BE2C (cell line): ENCODE measurements at regions not wholly inside any gene's neighbourhood (a gene's known extent, or its start where the extent isn't known, plus 50 kb on each side); places are given as distances from the start of the nearest gene placed in this dataset.

Source experiments
- DNase-seq: peaks from one replicate; pipeline ENCODE4 v3.0.0-alpha.2; 2020
- H3K27me3 ChIP-seq: fragments of 250-450 bp; sonication (Bioruptor Pico); 2 replicates; pipeline ENCODE4 v1.5.1; 2020; ENCODE audit warnings: mild to moderate bottlenecking
- H3K36me3 ChIP-seq: fragments of 250-450 bp; sonication (Bioruptor Pico); 2 replicates; pipeline ENCODE4 v1.5.1; 2020; ENCODE audit warnings: mild to moderate bottlenecking
- H3K4me1 ChIP-seq: fragments of 250-450 bp; sonication (Bioruptor Pico); 2 replicates; pipeline ENCODE4 v1.5.1; 2020
- H3K4me3 ChIP-seq: 2 replicates; pipeline ENCODE4 v1.5.1; 2011; ENCODE audit warnings: low read depth, low read length
- H3K9me3 ChIP-seq: fragments of 250-450 bp; sonication (Bioruptor Pico); 2 replicates; pipeline ENCODE4 v1.5.1; 2020
- TF ChIP-seq, protein P1 (sequence below): IDR thresholded peaks from 2 replicates; pipeline ENCODE4 v1.5.1; 2012; ENCODE audit warnings: mild to moderate bottlenecking, low read depth, low read length

DNA sequence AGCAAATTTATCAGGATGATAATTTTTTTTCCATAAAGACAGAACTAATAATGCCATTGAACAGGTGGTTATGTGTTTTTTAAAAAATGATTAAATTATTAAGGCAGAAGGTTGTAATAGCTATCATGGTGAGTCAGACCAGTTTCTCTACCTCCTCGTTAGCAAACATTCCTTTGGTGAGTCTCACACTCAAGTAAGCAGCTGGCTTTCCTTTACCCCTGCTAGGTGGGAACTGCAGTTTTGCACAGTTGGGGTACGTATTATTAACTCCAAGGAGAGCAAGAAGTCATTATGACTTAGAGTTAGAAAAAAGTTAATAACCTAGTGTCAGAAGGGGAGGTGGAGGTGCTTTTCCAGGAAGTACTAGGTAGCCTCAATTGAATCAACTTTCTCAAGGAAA lies 165.3 kb downstream of the SNAPC1 start:
- peaks cover 33% of the 10 kb centered on the region for H3K27me3 ChIP-seq
- TF ChIP-seq, protein P1, sequence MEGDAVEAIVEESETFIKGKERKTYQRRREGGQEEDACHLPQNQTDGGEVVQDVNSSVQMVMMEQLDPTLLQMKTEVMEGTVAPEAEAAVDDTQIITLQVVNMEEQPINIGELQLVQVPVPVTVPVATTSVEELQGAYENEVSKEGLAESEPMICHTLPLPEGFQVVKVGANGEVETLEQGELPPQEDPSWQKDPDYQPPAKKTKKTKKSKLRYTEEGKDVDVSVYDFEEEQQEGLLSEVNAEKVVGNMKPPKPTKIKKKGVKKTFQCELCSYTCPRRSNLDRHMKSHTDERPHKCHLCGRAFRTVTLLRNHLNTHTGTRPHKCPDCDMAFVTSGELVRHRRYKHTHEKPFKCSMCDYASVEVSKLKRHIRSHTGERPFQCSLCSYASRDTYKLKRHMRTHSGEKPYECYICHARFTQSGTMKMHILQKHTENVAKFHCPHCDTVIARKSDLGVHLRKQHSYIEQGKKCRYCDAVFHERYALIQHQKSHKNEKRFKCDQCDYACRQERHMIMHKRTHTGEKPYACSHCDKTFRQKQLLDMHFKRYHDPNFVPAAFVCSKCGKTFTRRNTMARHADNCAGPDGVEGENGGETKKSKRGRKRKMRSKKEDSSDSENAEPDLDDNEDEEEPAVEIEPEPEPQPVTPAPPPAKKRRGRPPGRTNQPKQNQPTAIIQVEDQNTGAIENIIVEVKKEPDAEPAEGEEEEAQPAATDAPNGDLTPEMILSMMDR, result no peak
- no peaks in the 10 kb centered on the region for H3K36me3 ChIP-seq
- H3K9me3 ChIP-seq, result no peaks in the 10 kb centered on the region
- no peak for DNase-seq
- no peak overlapping the region for H3K4me3 ChIP-seq
- no peaks in the 10 kb centered on the region for H3K4me1 ChIP-seq

DNA sequence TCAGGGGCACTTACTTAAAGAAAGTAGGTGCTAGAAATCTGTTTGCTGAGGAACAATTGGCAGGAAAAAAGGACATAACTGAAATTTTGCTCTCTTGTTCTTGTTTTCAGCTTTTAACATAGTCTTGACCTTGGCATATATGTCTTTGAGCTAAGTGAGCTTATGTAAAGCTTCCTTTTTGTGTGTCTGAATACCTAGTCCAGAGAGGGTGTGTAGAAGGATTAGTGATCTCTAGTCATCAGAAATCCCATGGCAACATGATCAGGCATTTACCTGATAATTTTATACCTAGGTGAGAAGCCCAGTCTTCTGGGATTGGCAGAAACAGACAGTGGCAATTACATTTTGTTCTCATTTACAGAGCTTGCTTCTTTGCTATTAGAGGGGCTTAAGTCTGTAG lies 166.1 kb downstream of the SNAPC1 start:
- Histone ChIP-seq H3K4me3 (no peak overlapping the region), H3K9me3 (no peaks in the 10 kb centered on the region), H3K36me3 (no peaks in the 10 kb centered on the region)

DNA sequence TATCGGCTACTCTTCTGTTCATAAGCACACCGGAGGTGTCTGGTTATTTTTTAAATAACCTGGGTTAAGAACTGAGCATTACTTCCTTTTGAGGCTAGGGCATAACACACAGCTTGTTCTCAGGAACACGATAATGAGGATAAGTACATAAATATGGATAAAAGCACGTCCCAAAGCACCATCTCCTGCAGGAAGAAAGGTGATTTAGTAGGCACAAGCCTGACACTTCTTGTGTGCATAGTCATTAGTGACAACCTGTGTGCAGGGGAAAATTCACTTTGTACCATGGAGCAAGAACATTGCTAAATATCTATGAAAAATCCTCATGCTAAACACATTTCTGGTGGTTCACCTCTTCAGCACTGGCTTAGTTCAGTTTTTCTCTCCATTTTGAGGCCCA lies 166.5 kb downstream of the SNAPC1 start:
- Histone ChIP-seq H3K4me1 (no peaks in the 10 kb centered on the region), H3K36me3 (no peaks in the 10 kb centered on the region), H3K9me3 (no peaks in the 10 kb centered on the region), H3K4me3 (no peak overlapping the region), H3K27me3 (peaks cover 34% of the 10 kb centered on the region)
- no peak for DNase-seq
- TF ChIP-seq, protein P1, result no peak

More for the DNA sequence above, 166.1 kb downstream of the SNAPC1 start:
- TF ChIP-seq, protein P1, result no peak
- Histone ChIP-seq H3K27me3 (peaks cover 34% of the 10 kb centered on the region), H3K4me1 (no peaks in the 10 kb centered on the region)
- DNase-seq, result no peak

DNA sequence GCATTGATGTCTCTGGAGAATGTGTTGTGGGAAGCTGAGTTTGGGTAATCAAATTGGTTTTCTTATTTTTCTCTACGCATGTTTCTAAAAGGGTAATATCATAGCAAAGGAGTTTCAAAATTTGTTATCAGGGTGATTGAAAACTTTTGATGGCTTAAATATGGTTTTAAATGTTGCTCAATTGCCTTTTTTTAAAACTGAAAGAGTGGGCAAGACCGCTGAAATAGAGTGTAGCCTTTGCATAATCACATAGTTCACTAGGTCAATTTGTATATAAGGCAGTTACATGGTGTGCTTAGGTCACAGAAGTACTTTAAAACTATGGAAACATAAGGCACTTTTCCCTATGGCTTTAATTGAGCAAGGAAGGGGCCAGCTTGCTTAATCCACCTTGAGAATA lies 167.4 kb downstream of the SNAPC1 start:
- no peak for DNase-seq
- Histone ChIP-seq H3K4me3 (no peak overlapping the region), H3K27me3 (peaks cover 41% of the 10 kb centered on the region)

DNA sequence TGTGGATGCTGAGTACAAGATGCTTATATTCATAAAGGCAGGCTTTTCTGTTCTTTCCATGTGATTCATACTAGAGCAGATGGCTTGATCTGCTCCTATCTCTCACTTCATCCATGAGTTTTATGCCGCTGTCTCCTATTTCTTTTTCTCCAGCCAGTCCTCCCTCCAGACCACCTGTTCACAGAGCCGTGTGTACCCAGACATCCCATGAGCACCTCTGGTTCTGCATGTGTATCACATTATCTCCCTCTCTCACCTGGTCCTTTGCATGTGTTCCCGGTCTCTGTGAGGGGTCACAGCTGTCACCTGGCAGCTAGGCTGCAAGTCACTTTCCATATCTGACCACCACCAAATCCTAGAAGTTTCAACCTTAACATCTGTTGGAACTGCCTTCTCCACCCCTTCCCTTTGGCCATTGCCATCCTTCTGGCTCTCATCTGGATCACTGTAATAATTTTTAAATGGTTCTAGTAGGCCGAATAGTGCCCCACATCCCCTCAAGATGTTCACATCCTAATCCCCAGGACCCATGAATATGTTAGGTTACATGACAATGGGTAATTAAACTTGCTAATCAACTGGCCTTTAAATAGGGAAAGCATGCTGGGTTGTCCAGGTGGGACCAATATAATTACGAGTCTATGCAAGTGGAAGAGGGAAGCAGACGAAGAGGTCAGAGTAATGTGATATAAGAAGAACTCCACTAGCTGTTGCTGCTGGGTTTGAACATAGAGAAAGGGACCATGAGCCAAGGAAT lies 168.1 kb downstream of the SNAPC1 start:
- H3K4me1 ChIP-seq, result no peaks in the 10 kb centered on the region
- DNase-seq, result no peak
- no peaks in the 10 kb centered on the region for H3K9me3 ChIP-seq
- TF ChIP-seq, protein P1, result no peak
- peaks cover 44% of the 10 kb centered on the region for H3K27me3 ChIP-seq
- H3K4me3 ChIP-seq, result no peak overlapping the region
- H3K36me3 ChIP-seq, result no peaks in the 10 kb centered on the region

More for the DNA sequence above, 167.4 kb downstream of the SNAPC1 start:
- H3K9me3 ChIP-seq, result no peaks in the 10 kb centered on the region
- H3K36me3 ChIP-seq, result no peaks in the 10 kb centered on the region
- no peaks in the 10 kb centered on the region for H3K4me1 ChIP-seq
- TF ChIP-seq, protein P1, result no peak

DNA sequence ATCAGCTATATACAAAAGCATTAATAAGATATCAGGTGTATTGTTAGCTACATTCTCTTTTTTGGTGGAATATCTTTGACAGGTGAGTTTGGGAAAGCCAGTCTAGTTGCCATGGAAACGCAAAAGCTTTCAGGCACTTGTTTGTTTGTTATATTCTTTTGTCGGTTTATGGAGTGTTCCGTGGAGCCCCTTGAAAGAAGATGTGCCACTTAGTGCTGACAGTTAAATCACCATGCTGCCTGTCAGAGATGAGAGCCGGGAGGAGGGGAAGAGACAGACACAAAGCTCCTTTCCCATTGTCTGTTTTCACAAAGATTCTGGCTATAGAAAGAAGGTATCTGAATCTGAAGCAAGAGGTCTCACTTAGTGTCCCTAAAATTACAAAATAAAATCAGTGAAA lies 170.8 kb downstream of the SNAPC1 start:
- H3K4me1 ChIP-seq, result no peaks in the 10 kb centered on the region
- no peaks in the 10 kb centered on the region for H3K36me3 ChIP-seq
- no peaks in the 10 kb centered on the region for H3K9me3 ChIP-seq
- TF ChIP-seq, protein P1, result no peak
- no peak for DNase-seq
- no peak overlapping the region for H3K4me3 ChIP-seq
- H3K27me3 ChIP-seq, result peaks cover 51% of the 10 kb centered on the region
